PC-3 (cell line): ENCODE measurements at regions not wholly inside any gene's neighbourhood (a gene's known extent, or its start where the extent isn't known, plus 50 kb on each side); places are given as distances from the start of the nearest gene placed in this dataset.

Experiments used
- CTCF ChIP-seq: fragments of 300-600 bp; sonication (generic); conservative IDR thresholded peaks from 2 replicates; pipeline ENCODE4 v1.5.1; 2017; ENCODE audit warnings: antibody characterized with exemption, low read depth, mild to moderate bottlenecking, low read length
- EZH2phosphoT487 ChIP-seq: fragments of 300-600 bp; sonication (generic); IDR thresholded peaks from 2 replicates; pipeline ENCODE4 v1.6.1; 2018; ENCODE audit warnings: mild to moderate bottlenecking, antibody characterized with exemption, low read length, borderline replicate concordance

GRCh38 chr14:29085546-29085945 is 319.0 kb downstream of the FOXG1 start:
- TF ChIP-seq CTCF (peak; percentile 45; the same call in 1 of the 2 replicates), EZH2phosphoT487 (no peak)
